HCT116 (cell line): ENCODE measurements at regions not wholly inside any gene's neighbourhood (a gene's known extent, or its start where the extent isn't known, plus 50 kb on each side); places are given as distances from the start of the nearest gene placed in this dataset.
"Not testable (repeated sequence)": the region's sequence is repeated elsewhere in the genome, so short reads cannot be mapped to it uniquely, and the experiment has no call there.

Experiments used
- ATAC-seq: fragments of 200-7000 bp; cut with Tn5 transposase; 2 replicates; pipeline ENCODE4 v1.9.1; 2020; ENCODE audit warnings: mild to moderate bottlenecking, moderate library complexity
- BruUV-seq: library from RNA; stranded (reverse); fragments of 400-500 nt; replicated peaks from 2 replicates; lab custom pipeline; 2021; lab: Mats Ljungman, UMichigan
- CTCF ChIA-PET: fragments of 300-600 bp; sonication (Branson Sonifier 250); formaldehyde crosslinking; loops from one replicate; lab custom pipeline; 2021; ENCODE audit warnings: antibody characterized with exemption; lab: Charles Lee
- POLR2A ChIA-PET: fragments of 300-600, 350-600 bp; sonication (Branson Sonifier 250); formaldehyde crosslinking; loops from one replicate; lab custom pipeline; 2021; ENCODE audit warnings: antibody characterized with exemption; lab: Charles Lee
- RAD21 ChIA-PET, 2 experiments: fragments of 300-600 bp; sonication (Branson Sonifier 250); formaldehyde crosslinking; loops; one replicate each; lab custom pipeline; 2023; ENCODE audit warnings: low total read pairs in 2 of 2; ENCODE audit not compliant: uncharacterized antibody in 2 of 2, unreplicated experiment in 2 of 2, low non-redundant PET in 1 of 2; lab: Charles Lee
- DNase-seq: peaks from one replicate; pipeline ENCODE4 v3.0.0-alpha.2; 2010; ENCODE audit warnings: low read depth, low spot score
- H2AFZ ChIP-seq: fragments of 200-600 bp; shearing (Covaris generic), sonication (generic); 2 replicates; pipeline ENCODE4 v1.6.1; 2017; ENCODE audit warnings: low read depth, mixed run types, mixed read lengths, antibody characterized with exemption, low read length; ENCODE audit not compliant: poor library complexity, severe bottlenecking
- H3K27ac ChIP-seq: 2 replicates; pipeline ENCODE4 v1.5.1; 2012; ENCODE audit warnings: low read depth, low read length
- H3K27me3 ChIP-seq: fragments of 200-600 bp; sonication (generic); 2 replicates; pipeline ENCODE4 v1.6.1; 2016; ENCODE audit warnings: mixed run types, low read length, mixed read lengths; ENCODE audit not compliant: insufficient read depth
- H3K36me3 ChIP-seq, 2 experiments: fragments of 200-500 bp in 1 of 2; fragments of 200-600 bp in 1 of 2; sonication (Bioruptor generic) in 1 of 2; sonication (generic) in 1 of 2; 2 replicates each; pipeline versions ENCODE4 v1.5.1 to v1.6.1; 2014 to 2016; ENCODE audit warnings: low read length in 2 of 2, inconsistent platforms in 1 of 2, mixed read lengths in 1 of 2, mixed run types in 1 of 2; ENCODE audit not compliant: insufficient read depth in 2 of 2, control insufficient read depth in 1 of 2
- H3K4me1 ChIP-seq, 2 experiments: fragments of 200-600 bp in 1 of 2; sonication (generic) in 1 of 2; 2 replicates each; pipeline versions ENCODE4 v1.5.1 to v1.6.1; 2012 to 2017; ENCODE audit warnings: low read length in 2 of 2, inconsistent platforms in 1 of 2, mild to moderate bottlenecking in 1 of 2, mixed read lengths in 1 of 2, mixed run types in 1 of 2, moderate library complexity in 1 of 2; ENCODE audit not compliant: insufficient read depth in 2 of 2, control insufficient read depth in 1 of 2
- H3K4me2 ChIP-seq: fragments of 200-600 bp; sonication (generic); 2 replicates; pipeline ENCODE4 v1.6.1; 2017; ENCODE audit warnings: mixed run types, low read length, mixed read lengths
- H3K4me3 ChIP-seq, 2 experiments: fragments of 200-600 bp in 1 of 2; sonication (generic) in 1 of 2; replicated peaks in 1 of 2; 2 replicates each; pipeline ENCODE4 v1.5.1; 2011 to 2016; ENCODE audit warnings: low read length in 2 of 2, control low read depth in 1 of 2, low read depth in 1 of 2, mild to moderate bottlenecking in 1 of 2, mixed read lengths in 1 of 2, mixed run types in 1 of 2
- H3K79me2 ChIP-seq: fragments of 200-600 bp; sonication (generic); 2 replicates; pipeline ENCODE4 v1.6.1; 2017; ENCODE audit warnings: mild to moderate bottlenecking, mixed run types, low read length, moderate library complexity, mixed read lengths; ENCODE audit not compliant: insufficient read depth
- H3K9ac ChIP-seq: fragments of 200-600 bp; sonication (generic); 2 replicates; pipeline ENCODE4 v1.6.1; 2016; ENCODE audit warnings: low read length, mixed read lengths
- H3K9me2 ChIP-seq: fragments of 200-600 bp; sonication (generic), shearing (Covaris generic); 2 replicates; pipeline ENCODE4 v1.6.1; 2017; ENCODE audit warnings: mixed run types, mild to moderate bottlenecking, moderate library complexity; ENCODE audit not compliant: insufficient read depth
- H3K9me3 ChIP-seq, 2 experiments: fragments of 200-500 bp in 1 of 2; fragments of 200-600 bp in 1 of 2; sonication (Bioruptor generic) in 1 of 2; sonication (generic) in 1 of 2; 2 replicates each; pipeline ENCODE4 v1.6.1; 2014 to 2017; ENCODE audit warnings: low read length in 2 of 2, mixed read lengths in 2 of 2, inconsistent platforms in 1 of 2, low read depth in 1 of 2, mild to moderate bottlenecking in 1 of 2, mixed run types in 1 of 2, moderate library complexity in 1 of 2; ENCODE audit not compliant: control insufficient read depth in 1 of 2, insufficient read depth in 1 of 2
- H4K20me1 ChIP-seq: fragments of 200-600 bp; sonication (generic), shearing (Covaris generic); 2 replicates; pipeline ENCODE4 v1.6.1; 2017; ENCODE audit warnings: mixed run types, mild to moderate bottlenecking, moderate library complexity; ENCODE audit not compliant: insufficient read depth
- EZH2phosphoT487 ChIP-seq: fragments of 200-600 bp; IDR thresholded peaks from 2 replicates; pipeline ENCODE4 v1.6.1; 2018; ENCODE audit warnings: antibody characterized with exemption, borderline replicate concordance
- FOSL1 ChIP-seq: IDR thresholded peaks from 2 replicates; pipeline ENCODE4 v1.6.1; 2012; ENCODE audit warnings: low read depth
- SRF ChIP-seq: IDR thresholded peaks from 2 replicates; pipeline ENCODE4 v1.6.1; 2012; ENCODE audit warnings: low read depth
- YY1 ChIP-seq: IDR thresholded peaks from 2 replicates; pipeline ENCODE4 v1.6.1; 2011; ENCODE audit warnings: low read length, low read depth, moderate library complexity, mild to moderate bottlenecking; ENCODE audit not compliant: insufficient replicate concordance; ENCODE audit errors: extremely low read depth
- ZNF274 ChIP-seq: fragments of 200-500 bp; sonication (Bioruptor generic); IDR thresholded peaks from 2 replicates; pipeline ENCODE4 v1.6.1; 2014; ENCODE audit warnings: mild to moderate bottlenecking, low read depth, low read length, inconsistent platforms
- intact Hi-C: fragments of 100-400 bp; cut with micrococcal nuclease; formaldehyde crosslinking; loops from 2 replicates; pipeline ENCODE4 v1.10.0; 2022
- TF ChIP-seq, protein P1 (sequence below): IDR thresholded peaks from 2 replicates; pipeline ENCODE4 v1.6.1; 2012
- TF ChIP-seq, protein P2 (sequence below): IDR thresholded peaks from 2 replicates; pipeline ENCODE4 v1.6.1; 2011; ENCODE audit warnings: mild to moderate bottlenecking, low read length, moderate library complexity; ENCODE audit not compliant: insufficient replicate concordance; ENCODE audit errors: extremely low read depth

DNA sequence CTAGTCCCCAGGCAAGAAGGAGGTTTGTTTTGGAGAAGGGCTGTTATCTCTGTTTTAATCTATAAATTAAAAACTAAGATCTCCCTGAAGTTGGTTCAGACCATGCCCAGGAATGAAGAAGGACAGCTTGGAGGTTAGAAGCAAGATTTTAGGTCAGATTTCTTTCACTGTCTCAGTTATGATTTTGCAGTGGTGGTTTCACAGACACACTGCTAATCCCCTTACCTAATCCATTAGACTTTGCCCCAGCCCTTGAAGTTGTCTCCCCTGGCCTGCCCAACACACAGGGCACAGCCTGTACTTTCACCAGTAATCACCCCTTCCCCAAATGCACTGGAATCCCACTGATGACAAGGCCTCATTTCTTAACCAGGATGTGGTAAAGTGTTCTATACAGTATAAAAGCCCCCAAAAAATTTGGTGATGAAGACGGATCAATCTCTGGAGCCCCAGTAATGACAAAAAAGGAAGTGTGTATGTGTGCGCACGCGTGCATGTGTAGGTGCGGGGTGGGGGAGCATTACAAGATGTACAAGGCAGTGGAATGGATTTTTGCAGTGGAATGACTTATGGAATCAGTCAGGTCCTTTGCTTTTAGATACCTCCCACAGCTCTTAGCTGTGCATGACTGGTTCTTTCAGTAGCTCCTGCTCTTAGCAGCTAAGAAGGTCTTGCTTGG, 73.1 kb upstream of the TERB2 start:
- intact Hi-C loops: no loop called here
- H3K27me3 ChIP-seq: no peaks in the 10 kb centered on the region
- no peak overlapping the region for H3K4me3 ChIP-seq
- ChIA-PET CTCF (no interaction called here), POLR2A (no interaction called here), RAD21 (no interaction called here)
- H3K9me2 ChIP-seq: no peaks in the 10 kb centered on the region
- H3K79me2 ChIP-seq: no peaks in the 10 kb centered on the region
- no TSS peak for BruUV-seq
- no peak overlapping the region for H2AFZ ChIP-seq
- no peak overlapping the region for H3K9ac ChIP-seq
- no peak for ATAC-seq
- no peaks in the 10 kb centered on the region for H4K20me1 ChIP-seq
- no peaks in the 10 kb centered on the region for H3K36me3 ChIP-seq
- no peak overlapping the region for H3K4me2 ChIP-seq
- H3K27ac ChIP-seq: no peak overlapping the region
- DNase-seq: no peak
- no peak for TF ChIP-seq FOSL1
- TF ChIP-seq, protein P1, sequence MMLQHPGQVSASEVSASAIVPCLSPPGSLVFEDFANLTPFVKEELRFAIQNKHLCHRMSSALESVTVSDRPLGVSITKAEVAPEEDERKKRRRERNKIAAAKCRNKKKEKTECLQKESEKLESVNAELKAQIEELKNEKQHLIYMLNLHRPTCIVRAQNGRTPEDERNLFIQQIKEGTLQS: no peak
- TF ChIP-seq, protein P2, sequence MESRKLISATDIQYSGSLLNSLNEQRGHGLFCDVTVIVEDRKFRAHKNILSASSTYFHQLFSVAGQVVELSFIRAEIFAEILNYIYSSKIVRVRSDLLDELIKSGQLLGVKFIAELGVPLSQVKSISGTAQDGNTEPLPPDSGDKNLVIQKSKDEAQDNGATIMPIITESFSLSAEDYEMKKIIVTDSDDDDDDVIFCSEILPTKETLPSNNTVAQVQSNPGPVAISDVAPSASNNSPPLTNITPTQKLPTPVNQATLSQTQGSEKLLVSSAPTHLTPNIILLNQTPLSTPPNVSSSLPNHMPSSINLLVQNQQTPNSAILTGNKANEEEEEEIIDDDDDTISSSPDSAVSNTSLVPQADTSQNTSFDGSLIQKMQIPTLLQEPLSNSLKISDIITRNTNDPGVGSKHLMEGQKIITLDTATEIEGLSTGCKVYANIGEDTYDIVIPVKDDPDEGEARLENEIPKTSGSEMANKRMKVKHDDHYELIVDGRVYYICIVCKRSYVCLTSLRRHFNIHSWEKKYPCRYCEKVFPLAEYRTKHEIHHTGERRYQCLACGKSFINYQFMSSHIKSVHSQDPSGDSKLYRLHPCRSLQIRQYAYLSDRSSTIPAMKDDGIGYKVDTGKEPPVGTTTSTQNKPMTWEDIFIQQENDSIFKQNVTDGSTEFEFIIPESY: no peak
- no peak for TF ChIP-seq YY1
- TF ChIP-seq ZNF274: no peak
- TF ChIP-seq SRF: no peak
- TF ChIP-seq EZH2phosphoT487: no peak
- no peaks in the 10 kb centered on the region for H3K4me1 ChIP-seq
- H3K9me3 ChIP-seq: no peaks in the 10 kb centered on the region

DNA sequence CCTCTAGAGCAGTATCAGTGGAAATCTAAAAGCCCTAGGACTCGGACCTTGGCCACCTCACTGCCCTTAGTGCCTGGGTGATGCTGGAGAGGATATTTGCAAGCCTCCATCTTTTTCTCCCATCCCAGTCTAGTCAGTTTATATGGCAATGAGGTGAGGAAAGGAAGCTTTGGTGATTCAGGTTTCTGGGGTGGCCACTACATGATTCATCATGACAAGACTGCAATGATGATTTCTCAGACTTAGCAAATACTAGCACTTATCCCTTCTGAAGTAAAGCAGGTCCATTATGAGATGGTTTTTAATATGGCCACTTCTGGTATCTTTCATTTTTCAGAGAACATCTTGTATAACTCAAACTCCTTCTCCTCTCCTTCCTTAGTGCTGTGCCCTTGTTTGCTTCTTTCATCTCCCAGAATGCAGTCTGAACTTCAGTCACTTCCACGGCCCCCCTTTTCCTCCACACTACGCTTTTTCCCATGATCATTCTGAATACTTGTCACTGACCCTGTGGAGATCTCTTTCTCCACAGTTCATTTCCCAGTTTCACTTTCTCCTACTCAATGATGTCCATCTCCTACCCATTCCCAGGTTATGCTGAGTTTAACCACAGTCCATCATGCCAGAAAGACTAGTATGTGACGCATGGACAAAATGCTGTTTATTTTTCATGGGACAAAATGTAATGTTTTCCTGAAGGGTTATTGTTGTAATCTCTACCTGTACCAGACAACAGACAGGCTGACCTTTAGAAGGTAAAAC, 57.4 kb upstream of the TERB2 start:
- H3K4me2 ChIP-seq, H4K20me1 ChIP-seq, H3K4me3 ChIP-seq, DNase-seq, H3K9me3 ChIP-seq, H3K27me3 ChIP-seq, H3K4me1 ChIP-seq, H2AFZ ChIP-seq, intact Hi-C loops, RAD21 ChIA-PET, BruUV-seq, ATAC-seq, POLR2A ChIA-PET, H3K9ac ChIP-seq, H3K27ac ChIP-seq, H3K9me2 ChIP-seq, CTCF ChIA-PET, H3K79me2 ChIP-seq, H3K36me3 ChIP-seq: not testable (repeated sequence)

DNA sequence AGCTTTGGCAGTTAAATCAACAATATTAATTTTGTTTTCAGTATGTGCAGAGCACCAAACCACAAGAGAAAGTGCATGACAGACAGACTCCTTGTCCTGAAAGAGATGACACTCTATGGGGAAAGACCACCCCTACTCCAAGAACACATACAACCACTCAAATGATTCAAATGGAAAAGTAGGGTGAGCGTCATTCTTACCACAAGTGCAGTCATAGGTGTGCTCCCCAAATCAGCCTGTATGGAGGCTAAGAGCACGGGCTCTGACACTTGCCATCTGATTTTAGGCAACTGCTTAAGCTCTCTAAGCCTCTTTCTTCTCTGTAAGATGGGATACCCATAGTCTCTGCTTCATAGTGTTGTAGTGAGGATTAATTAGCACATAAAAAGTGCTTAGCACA, 56.7 kb upstream of the TERB2 start:
- not testable (repeated sequence) for ATAC-seq

More for the DNA sequence above, 56.7 kb upstream of the TERB2 start:
- H3K79me2 ChIP-seq, H3K27me3 ChIP-seq, DNase-seq, BruUV-seq, H3K4me1 ChIP-seq, H3K9ac ChIP-seq, H3K27ac ChIP-seq, H2AFZ ChIP-seq, H3K4me3 ChIP-seq, intact Hi-C loops, CTCF ChIA-PET, H3K9me2 ChIP-seq, H3K9me3 ChIP-seq, H3K4me2 ChIP-seq, POLR2A ChIA-PET, H3K36me3 ChIP-seq, H4K20me1 ChIP-seq, RAD21 ChIA-PET: not testable (repeated sequence)
